Activated CD8-positive, alpha-beta memory T cell treated with anti-CD3 and anti-CD28 coated beads for 4 hours (primary cell): ENCODE measurements at regions not wholly inside any gene's neighbourhood (a gene's known extent, or its start where the extent isn't known, plus 50 kb on each side); places are given as distances from the start of the nearest gene placed in this dataset.

Experiments used
- DNase-seq, 2 donors: peaks; one replicate each; pipeline ENCODE4 v3.0.0-alpha.2; 2020; ENCODE audit warnings: low read depth in 2 of 2

- DNase-seq, result no peak
Measured at GRCh38 chr4:181261279-181261678, 981.9 kb upstream of the TENM3 start.

- no peak for DNase-seq
Measured at GRCh38 chr4:181264893-181265292, 978.3 kb upstream of the TENM3 start.

GRCh38 chr4:181265370-181265769 is 977.8 kb upstream of the TENM3 start:
- no peak for DNase-seq

GRCh38 chr4:181271116-181271640 is 972.0 kb upstream of the TENM3 start:
- DNase-seq, result no peak

- DNase-seq, result no peak
Measured at GRCh38 chr4:181272422-181272821, 970.8 kb upstream of the TENM3 start.

- DNase-seq, result no peak
Measured at GRCh38 chr4:181278941-181279340, 964.3 kb upstream of the TENM3 start.

- no peak for DNase-seq
Measured at GRCh38 chr4:181281451-181281850, 961.8 kb upstream of the TENM3 start.

- no peak for DNase-seq
Measured at GRCh38 chr4:181289198-181289597, 954.0 kb upstream of the TENM3 start.

- no peak for DNase-seq
Measured at GRCh38 chr4:181291615-181292014, 951.6 kb upstream of the TENM3 start.

GRCh38 chr4:181293014-181293413 is 950.2 kb upstream of the TENM3 start:
- no peak for DNase-seq

- DNase-seq, result no peak
Measured at GRCh38 chr4:181293541-181293940, 949.7 kb upstream of the TENM3 start.

- no peak for DNase-seq
Measured at GRCh38 chr4:181294421-181294820, 948.8 kb upstream of the TENM3 start.

- DNase-seq, result no peak
Measured at GRCh38 chr4:181301735-181302710, 941.2 kb upstream of the TENM3 start.

- DNase-seq, result no peak
Measured at GRCh38 chr4:181307824-181308223, 935.4 kb upstream of the TENM3 start.

GRCh38 chr4:181308476-181309312 is 934.5 kb upstream of the TENM3 start:
- DNase-seq, result no peak

GRCh38 chr4:181312066-181312465 is 931.1 kb upstream of the TENM3 start:
- no peak for DNase-seq

- DNase-seq, result no peak
Measured at GRCh38 chr4:181319629-181320028, 923.6 kb upstream of the TENM3 start.

GRCh38 chr4:181323061-181323460 is 920.1 kb upstream of the TENM3 start:
- no peak for DNase-seq

GRCh38 chr4:181330654-181331201 is 912.5 kb upstream of the TENM3 start:
- DNase-seq, result no peak

- DNase-seq, result no peak
Measured at GRCh38 chr4:181331214-181331613, 912.0 kb upstream of the TENM3 start.

- no peak for DNase-seq
Measured at GRCh38 chr4:181345931-181346330, 897.3 kb upstream of the TENM3 start.
